Jurkat, Clone E6-1 (cell line): ENCODE measurements at regions not wholly inside any gene's neighbourhood (a gene's known extent, or its start where the extent isn't known, plus 50 kb on each side); places are given as distances from the start of the nearest gene placed in this dataset.
"Not testable (repeated sequence)": the region's sequence is repeated elsewhere in the genome, so short reads cannot be mapped to it uniquely, and the experiment has no call there.

Experiments used
- DNase-seq: peaks from one replicate; pipeline ENCODE4 v3.0.0-alpha.2; 2011; ENCODE audit warnings: low read depth, low spot score
- H3K4me3 ChIP-seq: 2 replicates; pipeline ENCODE4 v1.5.1; 2011; ENCODE audit warnings: mild to moderate bottlenecking, low read length, control low read depth, moderate library complexity

GRCh38 chr14:38001501-38001900, 206.2 kb upstream of the SSTR1 start:
- no peak overlapping the region for H3K4me3 ChIP-seq
- no peak for DNase-seq

- no peak for DNase-seq
- no peak overlapping the region for H3K4me3 ChIP-seq
Observed at GRCh38 chr14:38003746-38004609, 203.7 kb upstream of the SSTR1 start.

GRCh38 chr14:38004610-38004879, 203.2 kb upstream of the SSTR1 start:
- no peak for DNase-seq

GRCh38 chr14:38011156-38011555, 196.5 kb upstream of the SSTR1 start:
- DNase-seq, H3K4me3 ChIP-seq: not testable (repeated sequence)

More at GRCh38 chr14:38004610-38004879, 203.2 kb upstream of the SSTR1 start:
- no peak overlapping the region for H3K4me3 ChIP-seq

- no peak overlapping the region for H3K4me3 ChIP-seq
- DNase-seq: no peak
Observed at GRCh38 chr14:38012056-38012455, 195.6 kb upstream of the SSTR1 start.

GRCh38 chr14:38016497-38016896, 191.2 kb upstream of the SSTR1 start:
- peak; percentile 1 for DNase-seq
- H3K4me3 ChIP-seq: no peak overlapping the region

GRCh38 chr14:38021861-38022260, 185.8 kb upstream of the SSTR1 start:
- no peak overlapping the region for H3K4me3 ChIP-seq
- no peak for DNase-seq

- no peak for DNase-seq
- H3K4me3 ChIP-seq: no peak overlapping the region
Observed at GRCh38 chr14:38022775-38023174, 184.9 kb upstream of the SSTR1 start.

GRCh38 chr14:38038171-38038570, 169.5 kb upstream of the SSTR1 start:
- DNase-seq: no peak
- H3K4me3 ChIP-seq: no peak overlapping the region

- no peak for DNase-seq
- H3K4me3 ChIP-seq: no peak overlapping the region
Observed at GRCh38 chr14:38038986-38039385, 168.7 kb upstream of the SSTR1 start.

GRCh38 chr14:38039496-38039895, 168.2 kb upstream of the SSTR1 start:
- no peak overlapping the region for H3K4me3 ChIP-seq
- no peak for DNase-seq

GRCh38 chr14:38040411-38040810, 167.3 kb upstream of the SSTR1 start:
- no peak for DNase-seq
- H3K4me3 ChIP-seq: no peak overlapping the region

- no peak overlapping the region for H3K4me3 ChIP-seq
- DNase-seq: no peak
Observed at GRCh38 chr14:38042322-38042721, 165.4 kb upstream of the SSTR1 start.

- no peak overlapping the region for H3K4me3 ChIP-seq
- no peak for DNase-seq
Observed at GRCh38 chr14:38044710-38045109, 163.0 kb upstream of the SSTR1 start.

GRCh38 chr14:38045461-38045860, 162.2 kb upstream of the SSTR1 start:
- H3K4me3 ChIP-seq: no peak overlapping the region
- DNase-seq: no peak

- DNase-seq: no peak
- no peak overlapping the region for H3K4me3 ChIP-seq
Observed at GRCh38 chr14:38046160-38046559, 161.5 kb upstream of the SSTR1 start.

- no peak overlapping the region for H3K4me3 ChIP-seq
- DNase-seq: no peak
Observed at GRCh38 chr14:38047195-38047902, 160.4 kb upstream of the SSTR1 start.

- no peak for DNase-seq
Observed at GRCh38 chr14:38053666-38054065, 154.0 kb upstream of the SSTR1 start.

GRCh38 chr14:38056270-38056669, 151.4 kb upstream of the SSTR1 start:
- DNase-seq: no peak
- no peak overlapping the region for H3K4me3 ChIP-seq

More at GRCh38 chr14:38053666-38054065, 154.0 kb upstream of the SSTR1 start:
- H3K4me3 ChIP-seq: no peak overlapping the region

GRCh38 chr14:38062223-38062622, 145.5 kb upstream of the SSTR1 start:
- not testable (repeated sequence) for H3K4me3 ChIP-seq, DNase-seq
